Endodermal cell (in vitro differentiated cells): ENCODE measurements at regions not wholly inside any gene's neighbourhood (a gene's known extent, or its start where the extent isn't known, plus 50 kb on each side); places are given as distances from the start of the nearest gene placed in this dataset.

Experiments
- DNase-seq: peaks from one replicate; pipeline ENCODE4 v3.0.0-alpha.2; 2017
- H3K27ac ChIP-seq: 2 replicates; pipeline ENCODE4 v1.5.1; 2013; ENCODE audit warnings: mild to moderate bottlenecking, low read depth, low read length, moderate library complexity
- H3K27me3 ChIP-seq: 2 replicates; pipeline ENCODE4 v1.6.1; 2013; ENCODE audit warnings: mild to moderate bottlenecking, low read length, moderate library complexity; ENCODE audit not compliant: insufficient read depth, control insufficient read depth, poor library complexity, severe bottlenecking
- H3K36me3 ChIP-seq: 2 replicates; pipeline ENCODE4 v1.7.0; 2013; ENCODE audit warnings: mild to moderate bottlenecking, low read length, moderate library complexity; ENCODE audit not compliant: control insufficient read depth, insufficient read depth
- H3K4me1 ChIP-seq: one replicate; pipeline ENCODE4 v1.7.0; 2013; ENCODE audit warnings: low read length; ENCODE audit not compliant: control insufficient read depth, insufficient read depth
- H3K4me3 ChIP-seq: 2 replicates; pipeline ENCODE4 v1.5.1; 2013; ENCODE audit warnings: mild to moderate bottlenecking, low read length, moderate library complexity
- H3K9ac ChIP-seq: 2 replicates; pipeline ENCODE4 v1.6.1; 2013; ENCODE audit warnings: mild to moderate bottlenecking, low read length, moderate library complexity; ENCODE audit not compliant: poor library complexity, severe bottlenecking; ENCODE audit errors: extremely low read depth
- H3K9me3 ChIP-seq: 2 replicates; pipeline ENCODE4 v1.6.1; 2013; ENCODE audit warnings: mild to moderate bottlenecking, low read length, moderate library complexity; ENCODE audit not compliant: control insufficient read depth
- H3K27ac Mint-ChIP-seq: 2 replicates; pipeline ENCODE4 v1.8.0; 2020; ENCODE audit warnings: mixed read lengths
- H3K27me3 Mint-ChIP-seq: 2 replicates; pipeline ENCODE4 v1.8.0; 2021; ENCODE audit warnings: mild to moderate bottlenecking, mixed read lengths; ENCODE audit not compliant: insufficient read depth
- H3K36me3 Mint-ChIP-seq: 2 replicates; pipeline ENCODE4 v1.8.0; 2020; ENCODE audit warnings: low read depth, mixed read lengths
- H3K4me1 Mint-ChIP-seq: 2 replicates; pipeline ENCODE4 v1.8.0; 2020; ENCODE audit warnings: mixed read lengths
- H3K4me3 Mint-ChIP-seq: 2 replicates; pipeline ENCODE4 v1.8.0; 2020; ENCODE audit warnings: mild to moderate bottlenecking, moderate library complexity, mixed read lengths
- H3K9me3 Mint-ChIP-seq: 2 replicates; pipeline ENCODE4 v1.8.0; 2020; ENCODE audit warnings: mild to moderate bottlenecking, mixed read lengths
- CTCF ChIP-seq: fragments of 200-600 bp; sonication (generic); conservative IDR thresholded peaks from 2 replicates; pipeline ENCODE4 v1.5.0; 2021; ENCODE audit warnings: antibody characterized with exemption, mild to moderate bottlenecking
- WGBS, 2 experiments: methylation state at CpG; one replicate each; pipeline versions ENCODE4 v1.1.5 to v1.1.7; 2013; ENCODE audit warnings: missing lambda C conversion rate in 2 of 2, mixed read lengths in 1 of 2; ENCODE audit not compliant: insufficient coverage in 1 of 2, insufficient read length in 1 of 2; 5-methylcytosine and 5-hydroxymethylcytosine counted together

GRCh38 chr1:14027099-14027498, 327.1 kb downstream of the PRDM2 start:
- H3K9me3 ChIP-seq: no peaks in the 10 kb centered on the region
- H3K27ac ChIP-seq: no peak overlapping the region
- H3K27me3 ChIP-seq: peaks cover 4% of the 10 kb centered on the region
- no peaks in the 10 kb centered on the region for H3K36me3 Mint-ChIP-seq
- no peak overlapping the region for H3K9ac ChIP-seq
- TF ChIP-seq CTCF: no peak
- H3K27ac Mint-ChIP-seq: no peak overlapping the region
- peaks cover 2% of the 10 kb centered on the region for H3K4me1 Mint-ChIP-seq
- no peak overlapping the region for H3K4me3 Mint-ChIP-seq
- DNase-seq: no peak
- peaks cover 2% of the 10 kb centered on the region for H3K9me3 Mint-ChIP-seq
- no peak overlapping the region for H3K4me3 ChIP-seq
- no peaks in the 10 kb centered on the region for H3K4me1 ChIP-seq
- 45 to 81% methylated on average over 3 to 8 of the region's 8 CpGs for WGBS, 2 experiments
- no peaks in the 10 kb centered on the region for H3K36me3 ChIP-seq
- peaks cover 26% of the 10 kb centered on the region for H3K27me3 Mint-ChIP-seq

GRCh38 chr1:14031461-14031860, 331.5 kb downstream of the PRDM2 start:
- Histone ChIP-seq H3K4me1 (no peaks in the 10 kb centered on the region), H3K4me3 (no peak overlapping the region), H3K27ac (no peak overlapping the region), H3K27me3 (peaks cover 4% of the 10 kb centered on the region), H3K9ac (no peak overlapping the region), H3K9me3 (peaks cover 15% of the 10 kb centered on the region), H3K36me3 (no peaks in the 10 kb centered on the region)
- no peak for TF ChIP-seq CTCF
- 72 to 75% methylated on average over 2 to 3 of the region's 3 CpGs for WGBS, 2 experiments
- no peak overlapping the region for H3K4me3 Mint-ChIP-seq
- no peaks in the 10 kb centered on the region for H3K4me1 Mint-ChIP-seq
- H3K36me3 Mint-ChIP-seq: no peaks in the 10 kb centered on the region
- no peak for DNase-seq
- peaks cover 23% of the 10 kb centered on the region for H3K9me3 Mint-ChIP-seq
- H3K27me3 Mint-ChIP-seq: peaks cover 28% of the 10 kb centered on the region
- no peak overlapping the region for H3K27ac Mint-ChIP-seq

GRCh38 chr1:14034506-14034905, 334.5 kb downstream of the PRDM2 start:
- H3K36me3 ChIP-seq: no peaks in the 10 kb centered on the region
- 90 to 93% methylated on average over 4 to 5 of the region's 5 CpGs for WGBS, 2 experiments
- no peak for DNase-seq

More at GRCh38 chr1:14034506-14034905, 334.5 kb downstream of the PRDM2 start:
- Mint-ChIP-seq H3K4me1 (no peaks in the 10 kb centered on the region), H3K27ac (no peak overlapping the region), H3K9me3 (peaks cover 23% of the 10 kb centered on the region), H3K27me3 (peaks cover 14% of the 10 kb centered on the region), H3K4me3 (no peak overlapping the region), H3K36me3 (no peaks in the 10 kb centered on the region)
- H3K9ac ChIP-seq: no peak overlapping the region
- H3K27ac ChIP-seq: no peak overlapping the region
- peaks cover 15% of the 10 kb centered on the region for H3K9me3 ChIP-seq
- TF ChIP-seq CTCF: no peak
- H3K4me3 ChIP-seq: no peak overlapping the region
- H3K27me3 ChIP-seq: no peaks in the 10 kb centered on the region
- H3K4me1 ChIP-seq: no peaks in the 10 kb centered on the region
